ENCODE measurements at regions not wholly inside any gene's neighbourhood (a gene's known extent, or its start where the extent isn't known, plus 50 kb on each side); places are given as distances from the start of the nearest gene placed in this dataset.

DNA sequence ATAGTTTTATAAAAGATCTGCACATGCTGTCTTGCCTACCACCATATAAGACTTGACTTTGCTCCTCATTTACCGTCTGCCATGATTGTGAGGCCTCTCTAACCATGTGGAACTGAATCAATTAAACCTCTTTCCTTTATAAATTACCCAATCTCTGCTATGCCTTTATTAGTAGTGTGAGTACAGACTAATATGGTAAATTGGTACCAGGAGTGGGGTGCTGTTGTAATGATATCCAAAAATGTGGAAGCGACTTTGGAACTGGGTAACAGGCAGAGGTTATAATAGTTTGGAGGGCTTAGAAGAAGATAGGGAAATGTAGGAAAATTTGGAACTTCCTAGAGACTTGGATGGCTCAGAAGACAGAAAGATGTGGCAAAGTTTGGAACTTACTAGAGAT is 64.2 kb upstream of the TFAP2D start:
- TF ChIP-seq GATA3 (IDR thresholded peaks at IDR 0.05; ENCODE audit: low read depth, low read length), result no peak
- TF ChIP-seq GATA2 (IDR thresholded peaks at IDR 0.05; ENCODE audit: low read depth, low read length), result no peak

DNA sequence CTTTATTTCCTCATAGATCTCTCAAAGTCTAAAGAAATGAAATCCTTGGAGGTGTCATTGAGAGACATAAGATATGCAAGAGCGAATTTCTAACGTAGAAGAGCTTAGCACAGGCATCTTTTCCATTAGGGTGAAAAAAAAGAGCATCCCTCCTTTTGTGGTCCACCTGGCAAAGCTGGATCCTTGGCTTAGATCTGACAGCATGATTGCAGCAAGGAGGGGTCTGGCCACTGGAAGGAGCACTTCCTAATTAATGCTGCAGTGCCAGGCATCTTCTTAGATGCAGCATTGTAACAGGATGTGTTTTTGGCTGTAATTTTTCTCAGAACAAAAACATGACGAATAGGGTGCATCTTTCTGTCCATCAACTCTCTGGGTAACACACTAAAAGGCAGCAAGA is 60.1 kb upstream of the TFAP2D start:
- TF ChIP-seq GATA3 (IDR thresholded peaks at IDR 0.05; ENCODE audit: low read depth, low read length) (no peak), GATA2 (IDR thresholded peaks at IDR 0.05; ENCODE audit: low read depth, low read length) (0 out of 2 replicates have a peak, but pooled peaks have one; percentile 31)

DNA sequence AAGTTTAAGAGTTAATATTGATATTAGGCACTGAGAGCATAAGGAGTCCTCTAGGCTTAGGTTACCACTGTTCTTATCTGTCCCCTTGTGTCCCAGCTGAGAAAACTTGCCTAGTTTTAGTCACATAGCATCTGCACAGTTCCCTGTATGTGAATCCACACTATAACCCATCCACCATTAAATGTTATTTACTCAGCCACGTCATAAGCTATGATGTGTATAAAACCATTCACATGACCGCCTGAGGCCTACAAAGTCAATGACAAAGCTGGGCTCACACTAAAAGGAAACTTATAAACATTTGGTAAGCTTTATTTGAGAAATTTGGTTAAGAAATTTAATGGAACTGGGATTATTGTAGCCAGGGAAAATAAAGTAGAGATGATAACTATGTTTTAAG is 59.2 kb upstream of the TFAP2D start:
- TF ChIP-seq GATA2 (IDR thresholded peaks at IDR 0.05; ENCODE audit: low read depth, low read length) (no peak), GATA3 (IDR thresholded peaks at IDR 0.05; ENCODE audit: low read depth, low read length) (no peak)

DNA sequence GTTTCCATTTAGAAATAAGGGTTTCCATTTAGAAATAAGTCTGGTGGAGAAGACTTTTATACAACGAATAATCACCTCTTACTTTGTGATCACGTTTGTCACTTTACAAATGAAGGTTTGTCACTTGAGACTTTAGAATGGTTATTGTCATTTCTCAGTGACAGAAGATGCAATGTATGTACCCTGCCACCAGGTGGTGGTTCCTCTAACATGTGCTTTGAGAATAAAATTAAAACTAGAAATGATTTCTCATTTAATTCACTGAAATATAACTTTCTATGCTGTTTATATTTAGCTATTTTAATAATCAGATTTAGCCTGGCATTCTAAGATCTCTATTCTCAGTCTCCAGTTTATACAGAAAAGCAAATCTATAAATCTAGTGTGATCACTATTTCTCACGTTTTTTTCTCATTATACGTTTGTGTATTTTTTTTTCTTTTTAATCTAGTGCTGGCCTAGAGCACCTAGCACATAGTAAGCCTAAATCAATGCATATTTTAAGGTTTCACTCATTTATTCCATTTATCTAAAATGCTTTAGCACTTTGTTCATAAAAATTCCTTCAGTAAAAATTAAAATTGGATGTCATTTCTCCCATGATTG is 57.4 kb upstream of the TFAP2D start:
- no peak for TF ChIP-seq GATA3 (IDR thresholded peaks at IDR 0.05; ENCODE audit: low read depth, low read length)
- no peak for TF ChIP-seq GATA2 (IDR thresholded peaks at IDR 0.05; ENCODE audit: low read depth, low read length)

DNA sequence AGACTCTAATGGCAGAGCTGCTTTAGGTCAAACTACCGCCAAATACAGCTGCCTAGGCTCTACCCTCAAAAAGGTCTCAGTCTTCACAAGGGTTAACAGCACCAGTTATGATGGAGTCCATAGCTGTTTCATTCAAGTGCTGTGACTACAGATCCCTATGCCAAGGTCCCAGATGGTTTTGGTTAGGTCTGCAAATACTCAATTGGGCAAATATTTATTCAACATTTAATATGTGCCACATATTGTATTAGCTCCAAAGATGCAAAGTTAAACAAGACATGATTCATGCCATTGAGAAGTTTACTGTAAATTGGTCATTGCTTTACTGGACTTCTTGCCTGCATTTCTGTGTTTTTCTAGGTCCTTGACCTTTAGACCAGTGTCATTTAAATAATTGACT is 55.8 kb upstream of the TFAP2D start:
- no peak for TF ChIP-seq GATA2 (IDR thresholded peaks at IDR 0.05; ENCODE audit: low read depth, low read length)
- TF ChIP-seq GATA3 (IDR thresholded peaks at IDR 0.05; ENCODE audit: low read depth, low read length), result no peak

DNA sequence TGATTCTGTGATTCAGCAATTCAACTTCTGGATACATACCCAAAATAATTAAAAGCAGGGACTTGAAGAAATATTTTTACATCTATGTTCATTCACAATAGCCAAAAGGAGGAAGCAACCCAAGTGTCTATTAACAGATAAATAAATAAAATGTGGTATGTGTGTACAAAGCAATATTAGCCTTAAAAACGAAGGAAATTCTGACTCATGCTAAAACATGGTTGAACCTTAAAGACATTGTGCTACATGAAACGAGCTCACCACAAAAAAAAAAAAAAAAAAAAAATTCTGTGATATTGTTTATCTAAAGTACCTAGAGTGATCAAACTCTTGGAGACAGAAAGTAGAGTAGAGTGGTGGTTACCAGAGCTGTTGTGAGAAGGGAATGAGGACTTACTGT is 54.8 kb upstream of the TFAP2D start:
- no peak for TF ChIP-seq GATA2 (IDR thresholded peaks at IDR 0.05; ENCODE audit: low read depth, low read length)
- no peak for TF ChIP-seq GATA3 (IDR thresholded peaks at IDR 0.05; ENCODE audit: low read depth, low read length)

DNA sequence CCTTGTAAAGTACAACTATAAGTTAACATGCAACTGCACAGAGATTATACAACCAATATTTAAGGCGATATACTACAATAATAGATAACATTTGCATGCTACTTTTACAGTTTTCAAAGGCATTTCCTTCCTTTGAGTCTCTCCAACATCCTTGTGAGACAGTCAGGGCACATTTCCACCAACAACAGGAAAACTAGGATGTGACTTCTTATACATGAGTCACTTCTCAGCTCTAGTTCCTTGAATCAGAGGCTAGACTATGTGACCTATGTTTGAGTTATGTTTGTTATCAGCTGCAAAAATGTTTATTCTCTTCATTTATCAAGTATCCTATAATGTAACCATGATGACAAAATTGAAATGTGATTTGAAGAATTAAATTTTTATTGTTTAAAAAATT is 51.7 kb upstream of the TFAP2D start:
- TF ChIP-seq GATA3 (IDR thresholded peaks at IDR 0.05; ENCODE audit: low read depth, low read length) (no peak), GATA2 (IDR thresholded peaks at IDR 0.05; ENCODE audit: low read depth, low read length) (no peak)

Measured in SH-SY5Y (cell line).